GM23248 (cell line): ENCODE measurements at regions not wholly inside any gene's neighbourhood (a gene's known extent, or its start where the extent isn't known, plus 50 kb on each side); places are given as distances from the start of the nearest gene placed in this dataset.
"Not testable (repeated sequence)": the region's sequence is repeated elsewhere in the genome, so short reads cannot be mapped to it uniquely, and the experiment has no call there.

Experiments
- DNase-seq: peaks from one replicate; pipeline ENCODE4 v3.0.0-alpha.2; 2015
- H2AFZ ChIP-seq: fragments of 200-600 bp; sonication (generic); 2 replicates; pipeline ENCODE4 v1.6.1; 2016; ENCODE audit warnings: antibody characterized with exemption
- H3F3A ChIP-seq: fragments of 200-600 bp; sonication (generic); 2 replicates; pipeline ENCODE4 v1.6.1; 2016; ENCODE audit warnings: mild to moderate bottlenecking, antibody characterized with exemption, mixed run types; ENCODE audit not compliant: insufficient read depth
- H3K27ac ChIP-seq: fragments of 200-600 bp; sonication (generic); 2 replicates; pipeline ENCODE4 v1.5.1; 2016; ENCODE audit warnings: mild to moderate bottlenecking
- H3K27me3 ChIP-seq: fragments of 200-600 bp; sonication (generic); replicated peaks from 2 replicates; pipeline ENCODE4 v1.6.1; 2016; ENCODE audit warnings: mild to moderate bottlenecking; ENCODE audit not compliant: insufficient read depth
- H3K36me3 ChIP-seq: fragments of 200-600 bp; sonication (generic); 2 replicates; pipeline ENCODE4 v1.6.1; 2016; ENCODE audit warnings: low read depth, mild to moderate bottlenecking
- H3K4me1 ChIP-seq: fragments of 200-600 bp; sonication (generic); 2 replicates; pipeline ENCODE4 v1.6.1; 2016; ENCODE audit warnings: mild to moderate bottlenecking; ENCODE audit not compliant: insufficient read depth
- H3K4me2 ChIP-seq: fragments of 200-600 bp; sonication (generic); one replicate; pipeline ENCODE4 v1.6.1; 2016; ENCODE audit warnings: mild to moderate bottlenecking; ENCODE audit not compliant: unreplicated experiment
- H3K4me3 ChIP-seq: fragments of 200-600 bp; sonication (generic); 2 replicates; pipeline ENCODE4 v1.5.1; 2016; ENCODE audit warnings: mild to moderate bottlenecking
- H3K79me2 ChIP-seq: fragments of 200-600 bp; sonication (generic); 2 replicates; pipeline ENCODE4 v1.6.1; 2016; ENCODE audit warnings: mild to moderate bottlenecking; ENCODE audit not compliant: insufficient read depth
- H3K9ac ChIP-seq: fragments of 200-600 bp; sonication (generic); 2 replicates; pipeline ENCODE4 v1.6.1; 2016; ENCODE audit warnings: mild to moderate bottlenecking
- H3K9me2 ChIP-seq: fragments of 200-600 bp; sonication (generic); 2 replicates; pipeline ENCODE4 v1.6.1; 2016; ENCODE audit warnings: mixed run types, mild to moderate bottlenecking, moderate library complexity; ENCODE audit not compliant: insufficient read depth
- H3K9me3 ChIP-seq: fragments of 200-600 bp; sonication (generic); one replicate; pipeline ENCODE4 v1.6.1; 2017; ENCODE audit warnings: low read depth
- H4K20me1 ChIP-seq: fragments of 200-600 bp; sonication (generic); 2 replicates; pipeline ENCODE4 v1.6.0; 2016; ENCODE audit not compliant: insufficient read depth
- EZH2 ChIP-seq: fragments of 200-600 bp; sonication (generic); IDR thresholded peaks from 2 replicates; pipeline ENCODE4 v1.6.1; 2018; ENCODE audit warnings: antibody characterized with exemption, mild to moderate bottlenecking; ENCODE audit not compliant: insufficient read depth, poor library complexity, severe bottlenecking
- EZH2phosphoT487 ChIP-seq: fragments of 200-600 bp; sonication (generic); IDR thresholded peaks from 2 replicates; pipeline ENCODE4 v1.6.1; 2018; ENCODE audit warnings: antibody characterized with exemption, moderate library complexity, mild to moderate bottlenecking, low read depth; ENCODE audit not compliant: insufficient read depth
- WGBS, 2 experiments: methylation state at CpG; one replicate each; pipeline ENCODE4 v1.1.6; 2015 to 2017; ENCODE audit warnings: low lambda C conversion rate in 2 of 2, low coverage in 1 of 2; ENCODE audit errors: missing lambda C conversion rate in 2 of 2; 5-methylcytosine and 5-hydroxymethylcytosine counted together
- in situ Hi-C: fragments of 300-500 bp; cut with MboI; formaldehyde crosslinking; loops from 2 replicates; pipeline ENCODE4 v1.15.0; 2020

- H3K4me3 ChIP-seq = no peak overlapping the region
- H3K4me2 ChIP-seq = no peak overlapping the region
- H3K9me3 ChIP-seq = no peaks in the 10 kb centered on the region
- DNase-seq = no peak
- H3K9ac ChIP-seq = no peak overlapping the region
- H2AFZ ChIP-seq = no peak overlapping the region
- H3K36me3 ChIP-seq = no peaks in the 10 kb centered on the region
- TF ChIP-seq EZH2phosphoT487 (no peak), EZH2 (no peak)
- no peaks in the 10 kb centered on the region for H3F3A ChIP-seq
- H3K27ac ChIP-seq = no peak overlapping the region
- no peaks in the 10 kb centered on the region for H3K79me2 ChIP-seq
- H3K9me2 ChIP-seq = no peaks in the 10 kb centered on the region
- in situ Hi-C loops = loop anchor here (25.0 kb wide), 1 partner anchor 1306 kb away; no protein-coding TSS in a partner anchor
- no peaks in the 10 kb centered on the region for H4K20me1 ChIP-seq
- H3K27me3 ChIP-seq = no peaks in the 10 kb centered on the region
- H3K4me1 ChIP-seq = no peaks in the 10 kb centered on the region
These were observed 1017.0 kb upstream of the KCND2 start for GRCh38 chr7:119256001-119256400.

- WGBS, 2 experiments = 53 to 55% methylated on average over 3 of the region's 3 CpGs
- Histone ChIP-seq H3F3A (no peaks in the 10 kb centered on the region), H3K9me2 (no peaks in the 10 kb centered on the region), H3K36me3 (no peaks in the 10 kb centered on the region), H3K27me3 (no peaks in the 10 kb centered on the region), H3K4me2 (no peak overlapping the region), H3K9ac (no peak overlapping the region), H3K4me3 (no peak overlapping the region), H2AFZ (no peak overlapping the region), H3K79me2 (no peaks in the 10 kb centered on the region), H3K4me1 (no peaks in the 10 kb centered on the region), H3K9me3 (no peaks in the 10 kb centered on the region), H3K27ac (no peak overlapping the region), H4K20me1 (no peaks in the 10 kb centered on the region)
- DNase-seq = no peak
- in situ Hi-C loops = loop anchor here (25.0 kb wide), 1 partner anchor 1306 kb away; no protein-coding TSS in a partner anchor
- no peak for TF ChIP-seq EZH2phosphoT487
- TF ChIP-seq EZH2 = no peak
These were observed 1016.4 kb upstream of the KCND2 start for GRCh38 chr7:119256446-119257131.

GRCh38 chr7:119266790-119267189 lies 1006.2 kb upstream of the KCND2 start:
- in situ Hi-C loops = loop anchor here (25.0 kb wide), 1 partner anchor 1296 kb away; no protein-coding TSS in a partner anchor
- H3K9me3 ChIP-seq, H3K27ac ChIP-seq, H3F3A ChIP-seq, H3K79me2 ChIP-seq, H3K9ac ChIP-seq, H3K27me3 ChIP-seq, H3K4me3 ChIP-seq, H3K9me2 ChIP-seq, H3K36me3 ChIP-seq, H2AFZ ChIP-seq, DNase-seq, H4K20me1 ChIP-seq, H3K4me2 ChIP-seq, H3K4me1 ChIP-seq: not testable (repeated sequence)
- 8% methylated on average over 2 of the region's 2 CpGs for WGBS, 2 experiments

- Histone ChIP-seq H3K9me2 (no peaks in the 10 kb centered on the region), H3K4me3 (no peak overlapping the region), H2AFZ (no peak overlapping the region), H3K4me1 (no peaks in the 10 kb centered on the region), H3K4me2 (no peak overlapping the region), H3F3A (no peaks in the 10 kb centered on the region), H3K27me3 (no peaks in the 10 kb centered on the region), H3K79me2 (no peaks in the 10 kb centered on the region), H3K9me3 (no peaks in the 10 kb centered on the region), H3K9ac (no peak overlapping the region), H3K27ac (no peak overlapping the region), H3K36me3 (no peaks in the 10 kb centered on the region), H4K20me1 (no peaks in the 10 kb centered on the region)
- peak; percentile 82 for DNase-seq
- in situ Hi-C loops = loop anchor here (25.0 kb wide), 1 partner anchor 1292 kb away; no protein-coding TSS in a partner anchor
- TF ChIP-seq EZH2phosphoT487 (no peak), EZH2 (no peak)
- 11 to 16% methylated on average over 7 of the region's 7 CpGs for WGBS, 2 experiments
These were observed 1002.9 kb upstream of the KCND2 start for GRCh38 chr7:119270045-119270464.

GRCh38 chr7:119270644-119271043 lies 1002.3 kb upstream of the KCND2 start:
- 20 to 25% methylated on average over 6 of the region's 6 CpGs for WGBS, 2 experiments
- H3K9me3 ChIP-seq = no peaks in the 10 kb centered on the region
- in situ Hi-C loops = loop anchor here (25.0 kb wide), 1 partner anchor 1292 kb away; no protein-coding TSS in a partner anchor

More at GRCh38 chr7:119270644-119271043, 1002.3 kb upstream of the KCND2 start:
- TF ChIP-seq EZH2phosphoT487 (no peak), EZH2 (no peak)
- Histone ChIP-seq H3F3A (no peaks in the 10 kb centered on the region), H4K20me1 (no peaks in the 10 kb centered on the region), H3K4me3 (no peak overlapping the region), H3K4me2 (no peak overlapping the region), H2AFZ (no peak overlapping the region), H3K4me1 (no peaks in the 10 kb centered on the region), H3K9ac (no peak overlapping the region), H3K27me3 (no peaks in the 10 kb centered on the region), H3K27ac (no peak overlapping the region), H3K79me2 (no peaks in the 10 kb centered on the region), H3K36me3 (no peaks in the 10 kb centered on the region), H3K9me2 (no peaks in the 10 kb centered on the region)
- no peak for DNase-seq
